Activated T-helper 2 cell treated with anti-CD3 and anti-CD28 coated beads, Interferon-gamma antibody, Interleukin-2, Interleukin-4, amounts not matched to agents 10 μg/mL and 5 μg/mL and 100 μg/mL, durations not matched to agents 14 hours and 24 hours and 36 hours (primary cell): ENCODE measurements at regions not wholly inside any gene's neighbourhood (a gene's known extent, or its start where the extent isn't known, plus 50 kb on each side); places are given as distances from the start of the nearest gene placed in this dataset.
"Not testable (repeated sequence)": the region's sequence is repeated elsewhere in the genome, so short reads cannot be mapped to it uniquely, and the experiment has no call there.

ENCODE experiments used
- DNase-seq: peaks from one replicate; pipeline ENCODE4 v3.0.0; 2021; ENCODE audit warnings: low spot score
- H3K27ac Mint-ChIP-seq: one replicate; pipeline ENCODE4 v1.8.0; 2021; ENCODE audit warnings: mixed read lengths
- H3K27me3 Mint-ChIP-seq: one replicate; pipeline ENCODE4 v1.8.0; 2021; ENCODE audit warnings: low read depth, mixed read lengths
- H3K36me3 Mint-ChIP-seq: one replicate; pipeline ENCODE4 v1.8.0; 2021; ENCODE audit warnings: low read depth, mixed read lengths
- H3K4me1 Mint-ChIP-seq: one replicate; pipeline ENCODE4 v1.8.0; 2021; ENCODE audit warnings: low read depth, mixed read lengths
- H3K4me3 Mint-ChIP-seq: one replicate; pipeline ENCODE4 v1.8.0; 2021; ENCODE audit warnings: low read depth, mild to moderate bottlenecking, moderate library complexity, mixed read lengths
- H3K9me3 Mint-ChIP-seq: one replicate; pipeline ENCODE4 v1.8.0; 2021; ENCODE audit warnings: mixed read lengths
- intact Hi-C: fragments of 100-400 bp; cut with micrococcal nuclease; formaldehyde crosslinking; loops from one replicate; pipeline ENCODE4 v1.15.1; 2023

- intact Hi-C loops, H3K27ac Mint-ChIP-seq, H3K9me3 Mint-ChIP-seq, DNase-seq, H3K4me1 Mint-ChIP-seq, H3K36me3 Mint-ChIP-seq, H3K27me3 Mint-ChIP-seq, H3K4me3 Mint-ChIP-seq: not testable (repeated sequence)
Measured at GRCh38 chr20:11181129-11181528, 507.3 kb upstream of the JAG1 start.

GRCh38 chr20:11181966-11182365 is 508.2 kb upstream of the JAG1 start:
- Mint-ChIP-seq H3K9me3 (peaks cover 9% of the 10 kb centered on the region), H3K27me3 (no peaks in the 10 kb centered on the region), H3K36me3 (no peaks in the 10 kb centered on the region), H3K4me1 (no peaks in the 10 kb centered on the region), H3K27ac (no peak overlapping the region), H3K4me3 (no peak overlapping the region)
- no peak for DNase-seq
- intact Hi-C loops = no loop called here

- Mint-ChIP-seq H3K9me3 (peaks cover 9% of the 10 kb centered on the region), H3K4me1 (no peaks in the 10 kb centered on the region), H3K27me3 (no peaks in the 10 kb centered on the region), H3K36me3 (no peaks in the 10 kb centered on the region), H3K4me3 (no peak overlapping the region), H3K27ac (no peak overlapping the region)
- intact Hi-C loops = no loop called here
- DNase-seq = no peak
Measured at GRCh38 chr20:11182720-11183119, 508.9 kb upstream of the JAG1 start.

- no peak overlapping the region for H3K27ac Mint-ChIP-seq
Measured at GRCh38 chr20:11186301-11187008, 512.7 kb upstream of the JAG1 start.

GRCh38 chr20:11188843-11189603 is 515.2 kb upstream of the JAG1 start:
- intact Hi-C loops = no loop called here
- H3K36me3 Mint-ChIP-seq = no peaks in the 10 kb centered on the region
- H3K27me3 Mint-ChIP-seq = no peaks in the 10 kb centered on the region
- peaks cover 6% of the 10 kb centered on the region for H3K9me3 Mint-ChIP-seq
- no peak overlapping the region for H3K4me3 Mint-ChIP-seq
- DNase-seq = no peak
- no peak overlapping the region for H3K27ac Mint-ChIP-seq
- no peaks in the 10 kb centered on the region for H3K4me1 Mint-ChIP-seq

More at GRCh38 chr20:11186301-11187008, 512.7 kb upstream of the JAG1 start:
- intact Hi-C loops = no loop called here
- DNase-seq = no peak
- Mint-ChIP-seq H3K36me3 (no peaks in the 10 kb centered on the region), H3K4me1 (no peaks in the 10 kb centered on the region), H3K9me3 (peaks cover 9% of the 10 kb centered on the region), H3K4me3 (no peak overlapping the region), H3K27me3 (no peaks in the 10 kb centered on the region)

- H3K4me3 Mint-ChIP-seq = no peak overlapping the region
- intact Hi-C loops = no loop called here
- H3K36me3 Mint-ChIP-seq = no peaks in the 10 kb centered on the region
- no peaks in the 10 kb centered on the region for H3K4me1 Mint-ChIP-seq
- no peaks in the 10 kb centered on the region for H3K27me3 Mint-ChIP-seq
- H3K27ac Mint-ChIP-seq = no peak overlapping the region
- no peaks in the 10 kb centered on the region for H3K9me3 Mint-ChIP-seq
- DNase-seq = no peak
Measured at GRCh38 chr20:11190741-11191140, 516.9 kb upstream of the JAG1 start.

- Mint-ChIP-seq H3K27ac (no peak overlapping the region), H3K27me3 (no peaks in the 10 kb centered on the region), H3K9me3 (no peaks in the 10 kb centered on the region), H3K4me1 (peaks cover 3% of the 10 kb centered on the region), H3K4me3 (no peak overlapping the region), H3K36me3 (no peaks in the 10 kb centered on the region)
- no peak for DNase-seq
- intact Hi-C loops = no loop called here
Measured at GRCh38 chr20:11192106-11192505, 518.3 kb upstream of the JAG1 start.

GRCh38 chr20:11193241-11193640 is 519.4 kb upstream of the JAG1 start:
- H3K9me3 Mint-ChIP-seq = no peaks in the 10 kb centered on the region
- no peak overlapping the region for H3K4me3 Mint-ChIP-seq
- H3K27ac Mint-ChIP-seq = no peak overlapping the region
- intact Hi-C loops = no loop called here
- H3K4me1 Mint-ChIP-seq = peaks cover 3% of the 10 kb centered on the region
- H3K27me3 Mint-ChIP-seq = no peaks in the 10 kb centered on the region
- no peaks in the 10 kb centered on the region for H3K36me3 Mint-ChIP-seq
- no peak for DNase-seq

GRCh38 chr20:11195169-11195568 is 521.4 kb upstream of the JAG1 start:
- Mint-ChIP-seq H3K27me3 (no peaks in the 10 kb centered on the region), H3K9me3 (no peaks in the 10 kb centered on the region), H3K36me3 (no peaks in the 10 kb centered on the region), H3K4me3 (no peak overlapping the region), H3K27ac (no peak overlapping the region), H3K4me1 (peaks cover 3% of the 10 kb centered on the region)
- intact Hi-C loops = no loop called here
- DNase-seq = no peak

- no peak overlapping the region for H3K27ac Mint-ChIP-seq
- no peaks in the 10 kb centered on the region for H3K27me3 Mint-ChIP-seq
- H3K9me3 Mint-ChIP-seq = no peaks in the 10 kb centered on the region
- no peak for DNase-seq
- H3K4me1 Mint-ChIP-seq = peaks cover 3% of the 10 kb centered on the region
- intact Hi-C loops = no loop called here
- no peak overlapping the region for H3K4me3 Mint-ChIP-seq
- H3K36me3 Mint-ChIP-seq = no peaks in the 10 kb centered on the region
Measured at GRCh38 chr20:11195899-11196558, 522.2 kb upstream of the JAG1 start.

GRCh38 chr20:11197851-11198250 is 524.1 kb upstream of the JAG1 start:
- intact Hi-C loops = no loop called here
- Mint-ChIP-seq H3K27ac (no peak overlapping the region), H3K9me3 (no peaks in the 10 kb centered on the region), H3K4me1 (peaks cover 3% of the 10 kb centered on the region), H3K27me3 (no peaks in the 10 kb centered on the region), H3K36me3 (no peaks in the 10 kb centered on the region), H3K4me3 (no peak overlapping the region)
- no peak for DNase-seq

- Mint-ChIP-seq H3K36me3 (no peaks in the 10 kb centered on the region), H3K4me1 (peaks cover 3% of the 10 kb centered on the region), H3K27me3 (no peaks in the 10 kb centered on the region), H3K4me3 (no peak overlapping the region), H3K9me3 (no peaks in the 10 kb centered on the region), H3K27ac (no peak overlapping the region)
- intact Hi-C loops = loop anchor here (10.0 kb wide), 1 partner anchor 726 kb away; no protein-coding TSS in a partner anchor
- DNase-seq = no peak
Measured at GRCh38 chr20:11200423-11200822, 526.6 kb upstream of the JAG1 start.
